Suprapubic skin (tissue), 4 donors: ENCODE measurements at regions not wholly inside any gene's neighbourhood (a gene's known extent, or its start where the extent isn't known, plus 50 kb on each side); places are given as distances from the start of the nearest gene placed in this dataset.

ENCODE experiments used
- DNase-seq, 2 donors: peaks; one replicate each; pipeline ENCODE4 v3.0.0-alpha.2; 2019; ENCODE audit warnings: low spot score in 2 of 2
- H3K27ac ChIP-seq: fragments of 200-600 bp; sonication (generic); one replicate; pipeline ENCODE4 v1.5.1; 2019
- H3K27me3 ChIP-seq: fragments of 200-600 bp; sonication (generic); one replicate; pipeline ENCODE4 v1.5.1; 2019
- H3K36me3 ChIP-seq: fragments of 200-600 bp; sonication (generic); one replicate; pipeline ENCODE4 v1.5.1; 2019
- H3K4me1 ChIP-seq: fragments of 200-600 bp; sonication (generic); one replicate; pipeline ENCODE4 v1.5.1; 2019
- H3K4me3 ChIP-seq: fragments of 200-600 bp; sonication (generic); one replicate; pipeline ENCODE4 v1.5.1; 2019; ENCODE audit warnings: mild to moderate bottlenecking
- H3K9me3 ChIP-seq: fragments of 200-600 bp; sonication (generic); one replicate; pipeline ENCODE4 v1.5.1; 2019
- CTCF ChIP-seq, 2 donors: fragments of 200-600 bp in 1 of 2; fragments of 450-650 bp in 1 of 2; sonication (generic) in 1 of 2; IDR thresholded peaks; one replicate each; pipeline ENCODE4 v1.5.1; 2016 to 2019; ENCODE audit warnings: antibody characterized with exemption in 2 of 2, mild to moderate bottlenecking in 1 of 2, moderate library complexity in 1 of 2
- EP300 ChIP-seq: sonication (generic); formaldehyde crosslinking; IDR thresholded peaks from one replicate; pipeline ENCODE4 v1.6.1; 2017; ENCODE audit warnings: antibody characterized with exemption
- POLR2A ChIP-seq, 2 donors: fragments of 450-650 bp; IDR thresholded peaks; one replicate each; pipeline ENCODE4 v1.6.1; 2017; ENCODE audit warnings: antibody characterized with exemption in 2 of 2, mild to moderate bottlenecking in 2 of 2, moderate library complexity in 2 of 2
- POLR2AphosphoS5 ChIP-seq, 3 donors: sonication (generic); formaldehyde crosslinking; IDR thresholded peaks; one replicate each; pipeline ENCODE4 v1.6.1; 2017; ENCODE audit warnings: antibody characterized with exemption in 3 of 3
- WGBS: methylation state at CpG from one replicate; pipeline ENCODE4 v1.1.5; 2018; 5-methylcytosine and 5-hydroxymethylcytosine counted together

- Histone ChIP-seq H3K4me3 (no peak overlapping the region), H3K36me3 (no peaks in the 10 kb centered on the region), H3K9me3 (no peaks in the 10 kb centered on the region), H3K27me3 (no peaks in the 10 kb centered on the region), H3K4me1 (no peaks in the 10 kb centered on the region), H3K27ac (no peak overlapping the region)
- WGBS, result 83% methylated on average over 4 of the region's 4 CpGs
- no peak for DNase-seq
- TF ChIP-seq CTCF (IDR thresholded peaks at IDR 0.05) (no peak), POLR2AphosphoS5 (IDR thresholded peaks at IDR 0.05) (no peak), POLR2A (IDR thresholded peaks at IDR 0.05) (no peak), EP300 (no peak)
Observed at GRCh38 chr13:68888832-68889231, 1218.8 kb upstream of the ATXN8OS start.

- H3K36me3 ChIP-seq, result no peaks in the 10 kb centered on the region
- no peaks in the 10 kb centered on the region for H3K4me1 ChIP-seq
- H3K4me3 ChIP-seq, result no peak overlapping the region
- H3K27me3 ChIP-seq, result no peaks in the 10 kb centered on the region
- TF ChIP-seq POLR2A (IDR thresholded peaks at IDR 0.05) (no peak), EP300 (no peak), CTCF (IDR thresholded peaks at IDR 0.05) (no peak), POLR2AphosphoS5 (IDR thresholded peaks at IDR 0.05) (no peak)
- H3K9me3 ChIP-seq, result peaks cover 8% of the 10 kb centered on the region
- no peak for DNase-seq
- H3K27ac ChIP-seq, result no peak overlapping the region
- WGBS, result 91% methylated on average over 2 of the region's 2 CpGs
Observed at GRCh38 chr13:68872338-68872737, 1235.3 kb upstream of the ATXN8OS start.

GRCh38 chr13:68851026-68851425 lies 1256.6 kb upstream of the ATXN8OS start:
- H3K4me3 ChIP-seq, result no peak overlapping the region
- DNase-seq, result no peak
- H3K4me1 ChIP-seq, result no peaks in the 10 kb centered on the region
- 81% methylated on average over 1 of the region's 1 CpG for WGBS
- no peaks in the 10 kb centered on the region for H3K27me3 ChIP-seq
- H3K27ac ChIP-seq, result no peak overlapping the region
- TF ChIP-seq POLR2A (IDR thresholded peaks at IDR 0.05) (no peak), EP300 (no peak), CTCF (IDR thresholded peaks at IDR 0.05) (no peak), POLR2AphosphoS5 (IDR thresholded peaks at IDR 0.05) (no peak)
- no peaks in the 10 kb centered on the region for H3K36me3 ChIP-seq
- peaks cover 13% of the 10 kb centered on the region for H3K9me3 ChIP-seq

- H3K27ac ChIP-seq, result no peak overlapping the region
- H3K4me3 ChIP-seq, result no peak overlapping the region
- no peaks in the 10 kb centered on the region for H3K36me3 ChIP-seq
- TF ChIP-seq POLR2A (IDR thresholded peaks at IDR 0.05) (no peak), CTCF (IDR thresholded peaks at IDR 0.05) (no peak), POLR2AphosphoS5 (IDR thresholded peaks at IDR 0.05) (no peak), EP300 (no peak)
- WGBS, result 29% methylated on average over 3 of the region's 3 CpGs
- DNase-seq, result no peak
- peaks cover 17% of the 10 kb centered on the region for H3K9me3 ChIP-seq
- H3K4me1 ChIP-seq, result no peaks in the 10 kb centered on the region
- no peaks in the 10 kb centered on the region for H3K27me3 ChIP-seq
Observed at GRCh38 chr13:68850160-68850559, 1257.5 kb upstream of the ATXN8OS start.

GRCh38 chr13:68846663-68847062 lies 1261.0 kb upstream of the ATXN8OS start:
- H3K36me3 ChIP-seq, result no peaks in the 10 kb centered on the region
- H3K4me3 ChIP-seq, result no peak overlapping the region
- WGBS, result 69% methylated on average over 1 of the region's 1 CpG
- H3K9me3 ChIP-seq, result peaks cover 17% of the 10 kb centered on the region
- H3K4me1 ChIP-seq, result no peaks in the 10 kb centered on the region
- no peak for DNase-seq
- no peak overlapping the region for H3K27ac ChIP-seq
- no peaks in the 10 kb centered on the region for H3K27me3 ChIP-seq
- TF ChIP-seq CTCF (IDR thresholded peaks at IDR 0.05), result no peak
- TF ChIP-seq POLR2A (IDR thresholded peaks at IDR 0.05), result no peak
- TF ChIP-seq POLR2AphosphoS5 (IDR thresholded peaks at IDR 0.05), result no peak
- TF ChIP-seq EP300, result no peak
